ENCODE measurements at regions not wholly inside any gene's neighbourhood (a gene's known extent, or its start where the extent isn't known, plus 50 kb on each side); places are given as distances from the start of the nearest gene placed in this dataset.

GRCh38 chr18:38256366-38256765 lies 690.8 kb upstream of the CELF4 start:
- Histone ChIP-seq H3K27ac (no peak overlapping the region), H3K36me3 (no peaks in the 10 kb centered on the region), H3K4me3 (no peak overlapping the region), H3K9me3 (replicated peaks) (peaks cover 10% of the 10 kb centered on the region), H3K4me1 (replicated peaks) (no peaks in the 10 kb centered on the region), H3K27me3 (replicated peaks) (no peaks in the 10 kb centered on the region)
- DNase-seq (ENCODE audit: low read depth in 1 of 2, low spot score in 2 of 2), result no peak

GRCh38 chr18:38250971-38251370 lies 685.4 kb upstream of the CELF4 start:
- H3K27ac ChIP-seq, result no peak overlapping the region
- peaks cover 5% of the 10 kb centered on the region; the same call in 1 of the 2 replicates for H3K9me3 ChIP-seq (replicated peaks)
- H3K27me3 ChIP-seq (replicated peaks), result no peaks in the 10 kb centered on the region
- H3K4me1 ChIP-seq (replicated peaks), result no peaks in the 10 kb centered on the region
- H3K4me3 ChIP-seq, result no peak overlapping the region
- no peaks in the 10 kb centered on the region for H3K36me3 ChIP-seq
- no peak for DNase-seq (ENCODE audit: low read depth in 1 of 2, low spot score in 2 of 2)

- Histone ChIP-seq H3K4me3 (no peak overlapping the region), H3K9me3 (replicated peaks) (no peaks in the 10 kb centered on the region; the same call in 1 of the 2 replicates), H3K4me1 (replicated peaks) (no peaks in the 10 kb centered on the region), H3K27me3 (replicated peaks) (no peaks in the 10 kb centered on the region), H3K27ac (no peak overlapping the region), H3K36me3 (no peaks in the 10 kb centered on the region)
- no peak for DNase-seq (ENCODE audit: low read depth in 1 of 2, low spot score in 2 of 2)
Observed at GRCh38 chr18:38244480-38244879, 678.9 kb upstream of the CELF4 start.

- H3K27ac ChIP-seq, result no peak overlapping the region
- no peak for DNase-seq (ENCODE audit: low read depth in 1 of 2, low spot score in 2 of 2)
- H3K36me3 ChIP-seq, result no peaks in the 10 kb centered on the region
- H3K9me3 ChIP-seq (replicated peaks), result no peaks in the 10 kb centered on the region; the same call in 1 of the 2 replicates
- H3K27me3 ChIP-seq (replicated peaks), result no peaks in the 10 kb centered on the region
- H3K4me3 ChIP-seq, result no peak overlapping the region
- no peaks in the 10 kb centered on the region for H3K4me1 ChIP-seq (replicated peaks)
Observed at GRCh38 chr18:38243291-38243690, 677.7 kb upstream of the CELF4 start.

GRCh38 chr18:38241736-38242135 lies 676.1 kb upstream of the CELF4 start:
- Histone ChIP-seq H3K4me3 (no peak overlapping the region), H3K27me3 (replicated peaks) (no peaks in the 10 kb centered on the region), H3K4me1 (replicated peaks) (no peaks in the 10 kb centered on the region), H3K36me3 (no peaks in the 10 kb centered on the region), H3K27ac (no peak overlapping the region), H3K9me3 (replicated peaks) (no peaks in the 10 kb centered on the region; the same call in 1 of the 2 replicates)
- no peak for DNase-seq (ENCODE audit: low read depth in 1 of 2, low spot score in 2 of 2)

GRCh38 chr18:38241216-38241615 lies 675.6 kb upstream of the CELF4 start:
- H3K4me3 ChIP-seq, result no peak overlapping the region
- DNase-seq (ENCODE audit: low read depth in 1 of 2, low spot score in 2 of 2), result no peak
- H3K36me3 ChIP-seq, result no peaks in the 10 kb centered on the region
- no peaks in the 10 kb centered on the region for H3K4me1 ChIP-seq (replicated peaks)
- H3K27ac ChIP-seq, result no peak overlapping the region
- no peaks in the 10 kb centered on the region for H3K27me3 ChIP-seq (replicated peaks)
- no peaks in the 10 kb centered on the region; the same call in 1 of the 2 replicates for H3K9me3 ChIP-seq (replicated peaks)

- no peaks in the 10 kb centered on the region for H3K36me3 ChIP-seq
- DNase-seq (ENCODE audit: low read depth in 1 of 2, low spot score in 2 of 2), result no peak
Observed at GRCh38 chr18:38239606-38240005, 674.0 kb upstream of the CELF4 start.

GRCh38 chr18:38237796-38238195 lies 672.2 kb upstream of the CELF4 start:
- no peaks in the 10 kb centered on the region for H3K4me1 ChIP-seq (replicated peaks)
- H3K4me3 ChIP-seq, result no peak overlapping the region
- no peaks in the 10 kb centered on the region for H3K36me3 ChIP-seq
- H3K27ac ChIP-seq, result no peak overlapping the region
- no peak for DNase-seq (ENCODE audit: low read depth in 1 of 2, low spot score in 2 of 2)
- 0 out of 2 replicates have a peak, but pooled peaks cover 3% of the 10 kb centered on the region for H3K9me3 ChIP-seq (replicated peaks)
- no peaks in the 10 kb centered on the region for H3K27me3 ChIP-seq (replicated peaks)

More at GRCh38 chr18:38239606-38240005, 674.0 kb upstream of the CELF4 start:
- Histone ChIP-seq H3K4me3 (no peak overlapping the region), H3K27ac (no peak overlapping the region), H3K4me1 (replicated peaks) (no peaks in the 10 kb centered on the region), H3K9me3 (replicated peaks) (no peaks in the 10 kb centered on the region; the same call in 1 of the 2 replicates), H3K27me3 (replicated peaks) (no peaks in the 10 kb centered on the region)

GRCh38 chr18:38221476-38222100 lies 656.0 kb upstream of the CELF4 start:
- Histone ChIP-seq H3K27ac (no peak overlapping the region), H3K36me3 (no peaks in the 10 kb centered on the region), H3K9me3 (replicated peaks) (0 out of 2 replicates have a peak, but pooled peaks cover 5% of the 10 kb centered on the region), H3K4me3 (no peak overlapping the region), H3K27me3 (replicated peaks) (no peaks in the 10 kb centered on the region), H3K4me1 (replicated peaks) (no peaks in the 10 kb centered on the region)
- no peak for DNase-seq (ENCODE audit: low read depth in 1 of 2, low spot score in 2 of 2)

GRCh38 chr18:38198956-38199355 lies 633.4 kb upstream of the CELF4 start:
- no peaks in the 10 kb centered on the region for H3K27me3 ChIP-seq (replicated peaks)
- no peak overlapping the region for H3K27ac ChIP-seq
- no peak overlapping the region for H3K4me3 ChIP-seq
- H3K36me3 ChIP-seq, result no peaks in the 10 kb centered on the region
- no peaks in the 10 kb centered on the region for H3K4me1 ChIP-seq (replicated peaks)
- no peak for DNase-seq (ENCODE audit: low read depth in 1 of 2, low spot score in 2 of 2)
- H3K9me3 ChIP-seq (replicated peaks), result peaks cover 9% of the 10 kb centered on the region; the same call in 1 of the 2 replicates

- Histone ChIP-seq H3K27ac (no peak overlapping the region), H3K36me3 (no peaks in the 10 kb centered on the region), H3K27me3 (replicated peaks) (no peaks in the 10 kb centered on the region), H3K4me1 (replicated peaks) (no peaks in the 10 kb centered on the region), H3K9me3 (replicated peaks) (peaks cover 9% of the 10 kb centered on the region; the same call in 1 of the 2 replicates), H3K4me3 (no peak overlapping the region)
- no peak for DNase-seq (ENCODE audit: low read depth in 1 of 2, low spot score in 2 of 2)
Observed at GRCh38 chr18:38198526-38198925, 632.9 kb upstream of the CELF4 start.

GRCh38 chr18:38186491-38186890 lies 620.9 kb upstream of the CELF4 start:
- Histone ChIP-seq H3K27me3 (replicated peaks) (no peaks in the 10 kb centered on the region), H3K36me3 (no peaks in the 10 kb centered on the region), H3K27ac (no peak overlapping the region), H3K4me3 (no peak overlapping the region), H3K4me1 (replicated peaks) (no peaks in the 10 kb centered on the region), H3K9me3 (replicated peaks) (no peaks in the 10 kb centered on the region)
- DNase-seq (ENCODE audit: low read depth in 1 of 2, low spot score in 2 of 2), result no peak

- H3K36me3 ChIP-seq, result no peaks in the 10 kb centered on the region
Observed at GRCh38 chr18:38174594-38174993, 609.0 kb upstream of the CELF4 start.

GRCh38 chr18:38174173-38174572 lies 608.6 kb upstream of the CELF4 start:
- Histone ChIP-seq H3K27ac (no peak overlapping the region), H3K9me3 (replicated peaks) (no peaks in the 10 kb centered on the region), H3K36me3 (no peaks in the 10 kb centered on the region), H3K27me3 (replicated peaks) (no peaks in the 10 kb centered on the region), H3K4me1 (replicated peaks) (no peaks in the 10 kb centered on the region), H3K4me3 (no peak overlapping the region)
- DNase-seq (ENCODE audit: low read depth in 1 of 2, low spot score in 2 of 2), result no peak

More at GRCh38 chr18:38174594-38174993, 609.0 kb upstream of the CELF4 start:
- no peak for DNase-seq (ENCODE audit: low read depth in 1 of 2, low spot score in 2 of 2)
- Histone ChIP-seq H3K4me3 (no peak overlapping the region), H3K4me1 (replicated peaks) (no peaks in the 10 kb centered on the region), H3K27ac (no peak overlapping the region), H3K27me3 (replicated peaks) (no peaks in the 10 kb centered on the region), H3K9me3 (replicated peaks) (no peaks in the 10 kb centered on the region)

- DNase-seq (ENCODE audit: low read depth in 1 of 2, low spot score in 2 of 2), result no peak
- Histone ChIP-seq H3K4me1 (replicated peaks) (no peaks in the 10 kb centered on the region), H3K9me3 (replicated peaks) (no peaks in the 10 kb centered on the region), H3K27ac (no peak overlapping the region), H3K4me3 (no peak overlapping the region), H3K36me3 (no peaks in the 10 kb centered on the region), H3K27me3 (replicated peaks) (no peaks in the 10 kb centered on the region)
Observed at GRCh38 chr18:38170845-38171244, 605.2 kb upstream of the CELF4 start.
